ENCODE measurements at regions not wholly inside any gene's neighbourhood (a gene's known extent, or its start where the extent isn't known, plus 50 kb on each side); places are given as distances from the start of the nearest gene placed in this dataset.
"Not testable (repeated sequence)": the region's sequence is repeated elsewhere in the genome, so short reads cannot be mapped to it uniquely, and the experiment has no call there.

- POLR2A ChIA-PET: no interaction called here
- DNase-seq (ENCODE audit: low read depth, low spot score) (no peak), ATAC-seq (peak; percentile 76)
- CTCF ChIA-PET: no interaction called here
- Histone ChIP-seq H3K4me1 (ENCODE audit: control insufficient read depth, insufficient read depth, low read length) (no peaks in the 10 kb centered on the region), H3K4me3 (ENCODE audit: low read depth in 2 of 2, low read length in 2 of 2) (no peak overlapping the region), H3K36me3 (ENCODE audit: control insufficient read depth, insufficient read depth, low read length) (no peaks in the 10 kb centered on the region), H3K27me3 (ENCODE audit: control insufficient read depth, insufficient read depth, low read length) (no peaks in the 10 kb centered on the region), H3K9me3 (ENCODE audit: control insufficient read depth, insufficient read depth, low read depth, low read length) (no peaks in the 10 kb centered on the region), H3K27ac (ENCODE audit: low read length) (no peak overlapping the region)
- intact Hi-C loops (cut with micrococcal nuclease; ENCODE audit: unreplicated experiment): no loop called here
- in situ Hi-C loops (cut with HindIII; ENCODE audit: low pct_unique_long_range_greater_than_20kb, low sequenced_read_pairs): no loop called here
- BruUV-seq (replicated peaks): no TSS peak
- TF ChIP-seq SIN3A (IDR thresholded peaks at IDR 0.05; ENCODE audit: borderline replicate concordance, insufficient read depth, low read depth, low read length) (no peak), TCF7L2 (IDR thresholded peaks at IDR 0.05; ENCODE audit: low read depth, low read length) (no peak), POLR2AphosphoS5 (IDR thresholded peaks at IDR 0.05; ENCODE audit: low read depth, low read length) (no peak)
- TF ChIP-seq, protein P1, sequence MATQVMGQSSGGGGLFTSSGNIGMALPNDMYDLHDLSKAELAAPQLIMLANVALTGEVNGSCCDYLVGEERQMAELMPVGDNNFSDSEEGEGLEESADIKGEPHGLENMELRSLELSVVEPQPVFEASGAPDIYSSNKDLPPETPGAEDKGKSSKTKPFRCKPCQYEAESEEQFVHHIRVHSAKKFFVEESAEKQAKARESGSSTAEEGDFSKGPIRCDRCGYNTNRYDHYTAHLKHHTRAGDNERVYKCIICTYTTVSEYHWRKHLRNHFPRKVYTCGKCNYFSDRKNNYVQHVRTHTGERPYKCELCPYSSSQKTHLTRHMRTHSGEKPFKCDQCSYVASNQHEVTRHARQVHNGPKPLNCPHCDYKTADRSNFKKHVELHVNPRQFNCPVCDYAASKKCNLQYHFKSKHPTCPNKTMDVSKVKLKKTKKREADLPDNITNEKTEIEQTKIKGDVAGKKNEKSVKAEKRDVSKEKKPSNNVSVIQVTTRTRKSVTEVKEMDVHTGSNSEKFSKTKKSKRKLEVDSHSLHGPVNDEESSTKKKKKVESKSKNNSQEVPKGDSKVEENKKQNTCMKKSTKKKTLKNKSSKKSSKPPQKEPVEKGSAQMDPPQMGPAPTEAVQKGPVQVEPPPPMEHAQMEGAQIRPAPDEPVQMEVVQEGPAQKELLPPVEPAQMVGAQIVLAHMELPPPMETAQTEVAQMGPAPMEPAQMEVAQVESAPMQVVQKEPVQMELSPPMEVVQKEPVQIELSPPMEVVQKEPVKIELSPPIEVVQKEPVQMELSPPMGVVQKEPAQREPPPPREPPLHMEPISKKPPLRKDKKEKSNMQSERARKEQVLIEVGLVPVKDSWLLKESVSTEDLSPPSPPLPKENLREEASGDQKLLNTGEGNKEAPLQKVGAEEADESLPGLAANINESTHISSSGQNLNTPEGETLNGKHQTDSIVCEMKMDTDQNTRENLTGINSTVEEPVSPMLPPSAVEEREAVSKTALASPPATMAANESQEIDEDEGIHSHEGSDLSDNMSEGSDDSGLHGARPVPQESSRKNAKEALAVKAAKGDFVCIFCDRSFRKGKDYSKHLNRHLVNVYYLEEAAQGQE (IDR thresholded peaks at IDR 0.05; ENCODE audit: insufficient read depth in 1 of 2, low read depth in 2 of 2, low read length in 1 of 2): no peak
- TF ChIP-seq, protein P2, sequence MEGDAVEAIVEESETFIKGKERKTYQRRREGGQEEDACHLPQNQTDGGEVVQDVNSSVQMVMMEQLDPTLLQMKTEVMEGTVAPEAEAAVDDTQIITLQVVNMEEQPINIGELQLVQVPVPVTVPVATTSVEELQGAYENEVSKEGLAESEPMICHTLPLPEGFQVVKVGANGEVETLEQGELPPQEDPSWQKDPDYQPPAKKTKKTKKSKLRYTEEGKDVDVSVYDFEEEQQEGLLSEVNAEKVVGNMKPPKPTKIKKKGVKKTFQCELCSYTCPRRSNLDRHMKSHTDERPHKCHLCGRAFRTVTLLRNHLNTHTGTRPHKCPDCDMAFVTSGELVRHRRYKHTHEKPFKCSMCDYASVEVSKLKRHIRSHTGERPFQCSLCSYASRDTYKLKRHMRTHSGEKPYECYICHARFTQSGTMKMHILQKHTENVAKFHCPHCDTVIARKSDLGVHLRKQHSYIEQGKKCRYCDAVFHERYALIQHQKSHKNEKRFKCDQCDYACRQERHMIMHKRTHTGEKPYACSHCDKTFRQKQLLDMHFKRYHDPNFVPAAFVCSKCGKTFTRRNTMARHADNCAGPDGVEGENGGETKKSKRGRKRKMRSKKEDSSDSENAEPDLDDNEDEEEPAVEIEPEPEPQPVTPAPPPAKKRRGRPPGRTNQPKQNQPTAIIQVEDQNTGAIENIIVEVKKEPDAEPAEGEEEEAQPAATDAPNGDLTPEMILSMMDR (IDR thresholded peaks at IDR 0.05): no peak
These were observed 226.5 kb downstream of the TAF11L14 start for GRCh38 chr5:17860660-17861315.

DNA sequence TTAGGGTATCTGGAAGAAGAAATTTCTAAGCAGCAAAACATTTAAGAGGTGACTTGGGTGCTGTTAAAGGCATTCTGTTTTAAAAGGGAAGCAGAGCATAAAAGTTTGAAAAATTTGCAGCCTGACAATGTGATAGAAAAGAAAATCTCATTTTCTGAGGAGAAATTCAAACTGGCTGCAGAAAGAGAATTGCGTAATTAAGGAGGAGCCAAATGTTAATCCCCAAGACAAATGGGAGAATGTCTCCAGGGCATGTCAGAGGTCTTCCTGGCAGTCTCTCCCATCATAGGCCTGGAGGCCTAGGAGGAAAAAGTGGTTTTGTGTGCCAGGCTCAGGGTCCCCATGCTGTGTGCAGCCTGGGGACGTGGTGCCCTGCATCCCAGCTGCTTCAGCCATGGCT lies 230.6 kb downstream of the TAF11L14 start:
- intact Hi-C loops (cut with micrococcal nuclease; ENCODE audit: unreplicated experiment); H3K27ac ChIP-seq (ENCODE audit: low read length); H3K9me3 ChIP-seq (ENCODE audit: control insufficient read depth, insufficient read depth, low read depth, low read length); POLR2A ChIA-PET; H3K36me3 ChIP-seq (ENCODE audit: control insufficient read depth, insufficient read depth, low read length); H3K27me3 ChIP-seq (ENCODE audit: control insufficient read depth, insufficient read depth, low read length); ATAC-seq; in situ Hi-C loops (cut with HindIII; ENCODE audit: low pct_unique_long_range_greater_than_20kb, low sequenced_read_pairs); DNase-seq (ENCODE audit: low read depth, low spot score); H3K4me3 ChIP-seq (ENCODE audit: low read depth in 2 of 2, low read length in 2 of 2); CTCF ChIA-PET; BruUV-seq (replicated peaks); H3K4me1 ChIP-seq (ENCODE audit: control insufficient read depth, insufficient read depth, low read length): not testable (repeated sequence)

- H3K4me3 ChIP-seq (ENCODE audit: low read depth in 2 of 2, low read length in 2 of 2); ATAC-seq; H3K9me3 ChIP-seq (ENCODE audit: control insufficient read depth, insufficient read depth, low read depth, low read length); H3K27me3 ChIP-seq (ENCODE audit: control insufficient read depth, insufficient read depth, low read length); H3K27ac ChIP-seq (ENCODE audit: low read length); H3K36me3 ChIP-seq (ENCODE audit: control insufficient read depth, insufficient read depth, low read length); POLR2A ChIA-PET; in situ Hi-C loops (cut with HindIII; ENCODE audit: low pct_unique_long_range_greater_than_20kb, low sequenced_read_pairs); DNase-seq (ENCODE audit: low read depth, low spot score); H3K4me1 ChIP-seq (ENCODE audit: control insufficient read depth, insufficient read depth, low read length); intact Hi-C loops (cut with micrococcal nuclease; ENCODE audit: unreplicated experiment); CTCF ChIA-PET; BruUV-seq (replicated peaks): not testable (repeated sequence)
These were observed 231.7 kb downstream of the TAF11L14 start for GRCh38 chr5:17865966-17866365.
